RPMI8226 (cell line): ENCODE measurements at regions not wholly inside any gene's neighbourhood (a gene's known extent, or its start where the extent isn't known, plus 50 kb on each side); places are given as distances from the start of the nearest gene placed in this dataset.
A peak's percentile ranks its signal among the peaks of the same experiment; 100 is the strongest.
"Not testable (repeated sequence)": the region's sequence is repeated elsewhere in the genome, so short reads cannot be mapped to it uniquely, and the experiment has no call there.

Experiments
- DNase-seq: peaks from one replicate; pipeline ENCODE4 v3.0.0-alpha.2; 2015

GRCh38 chr16:5156486-5156885 is 58.9 kb upstream of the EEF2KMT start:
- DNase-seq = peak; percentile 17

GRCh38 chr16:5154006-5154405 is 56.4 kb upstream of the EEF2KMT start:
- not testable (repeated sequence) for DNase-seq

GRCh38 chr16:5151409-5151808 is 53.8 kb upstream of the EEF2KMT start:
- DNase-seq = not testable (repeated sequence)
